ENCODE measurements at regions not wholly inside any gene's neighbourhood (a gene's known extent, or its start where the extent isn't known, plus 50 kb on each side); places are given as distances from the start of the nearest gene placed in this dataset.
"Not testable (repeated sequence)": the region's sequence is repeated elsewhere in the genome, so short reads cannot be mapped to it uniquely, and the experiment has no call there.

- DNase-seq (ENCODE audit: low read depth, low spot score); H3K4me3 ChIP-seq (ENCODE audit: low read depth, low read length); in situ Hi-C loops (cut with HindIII; ENCODE audit: low sequenced_read_pairs): not testable (repeated sequence)
These were observed 56.8 kb downstream of the ATP6V0E2 start for GRCh38 chr7:149930374-149931068.

- DNase-seq (ENCODE audit: low read depth, low spot score); in situ Hi-C loops (cut with HindIII; ENCODE audit: low sequenced_read_pairs): not testable (repeated sequence)
These were observed 60.0 kb downstream of the ATP6V0E2 start for GRCh38 chr7:149933776-149934175.

GRCh38 chr7:149947346-149947745 lies 73.6 kb downstream of the ATP6V0E2 start:
- DNase-seq (ENCODE audit: low read depth, low spot score); in situ Hi-C loops (cut with HindIII; ENCODE audit: low sequenced_read_pairs); H3K4me3 ChIP-seq (ENCODE audit: low read depth, low read length): not testable (repeated sequence)

More at GRCh38 chr7:149933776-149934175, 60.0 kb downstream of the ATP6V0E2 start:
- not testable (repeated sequence) for H3K4me3 ChIP-seq (ENCODE audit: low read depth, low read length)

- DNase-seq (ENCODE audit: low read depth, low spot score); in situ Hi-C loops (cut with HindIII; ENCODE audit: low sequenced_read_pairs); H3K4me3 ChIP-seq (ENCODE audit: low read depth, low read length): not testable (repeated sequence)
These were observed 74.7 kb downstream of the ATP6V0E2 start for GRCh38 chr7:149948444-149948843.

- H3K4me3 ChIP-seq (ENCODE audit: low read depth, low read length); DNase-seq (ENCODE audit: low read depth, low spot score); in situ Hi-C loops (cut with HindIII; ENCODE audit: low sequenced_read_pairs): not testable (repeated sequence)
These were observed 76.3 kb downstream of the ATP6V0E2 start for GRCh38 chr7:149949863-149950577.

- DNase-seq (ENCODE audit: low read depth, low spot score); H3K4me3 ChIP-seq (ENCODE audit: low read depth, low read length); in situ Hi-C loops (cut with HindIII; ENCODE audit: low sequenced_read_pairs): not testable (repeated sequence)
These were observed 76.8 kb downstream of the ATP6V0E2 start for GRCh38 chr7:149950578-149950924.

- H3K4me3 ChIP-seq (ENCODE audit: low read depth, low read length); DNase-seq (ENCODE audit: low read depth, low spot score); in situ Hi-C loops (cut with HindIII; ENCODE audit: low sequenced_read_pairs): not testable (repeated sequence)
These were observed 77.8 kb downstream of the ATP6V0E2 start for GRCh38 chr7:149951579-149951978.

GRCh38 chr7:149958880-149959279 lies 85.1 kb downstream of the ATP6V0E2 start:
- DNase-seq (ENCODE audit: low read depth, low spot score); in situ Hi-C loops (cut with HindIII; ENCODE audit: low sequenced_read_pairs): not testable (repeated sequence)

GRCh38 chr7:149960863-149961262 lies 87.1 kb downstream of the ATP6V0E2 start:
- H3K4me3 ChIP-seq (ENCODE audit: low read depth, low read length); DNase-seq (ENCODE audit: low read depth, low spot score); in situ Hi-C loops (cut with HindIII; ENCODE audit: low sequenced_read_pairs): not testable (repeated sequence)

More at GRCh38 chr7:149958880-149959279, 85.1 kb downstream of the ATP6V0E2 start:
- not testable (repeated sequence) for H3K4me3 ChIP-seq (ENCODE audit: low read depth, low read length)

GRCh38 chr7:149961878-149962277 lies 88.1 kb downstream of the ATP6V0E2 start:
- in situ Hi-C loops (cut with HindIII; ENCODE audit: low sequenced_read_pairs); DNase-seq (ENCODE audit: low read depth, low spot score); H3K4me3 ChIP-seq (ENCODE audit: low read depth, low read length): not testable (repeated sequence)

- in situ Hi-C loops (cut with HindIII; ENCODE audit: low sequenced_read_pairs); H3K4me3 ChIP-seq (ENCODE audit: low read depth, low read length); DNase-seq (ENCODE audit: low read depth, low spot score): not testable (repeated sequence)
These were observed 89.0 kb downstream of the ATP6V0E2 start for GRCh38 chr7:149962685-149963319.

- DNase-seq (ENCODE audit: low read depth, low spot score); in situ Hi-C loops (cut with HindIII; ENCODE audit: low sequenced_read_pairs); H3K4me3 ChIP-seq (ENCODE audit: low read depth, low read length): not testable (repeated sequence)
These were observed 90.2 kb downstream of the ATP6V0E2 start for GRCh38 chr7:149963985-149964384.

GRCh38 chr7:149966444-149966843 lies 92.7 kb downstream of the ATP6V0E2 start:
- in situ Hi-C loops (cut with HindIII; ENCODE audit: low sequenced_read_pairs); H3K4me3 ChIP-seq (ENCODE audit: low read depth, low read length); DNase-seq (ENCODE audit: low read depth, low spot score): not testable (repeated sequence)

- H3K4me3 ChIP-seq (ENCODE audit: low read depth, low read length); DNase-seq (ENCODE audit: low read depth, low spot score); in situ Hi-C loops (cut with HindIII; ENCODE audit: low sequenced_read_pairs): not testable (repeated sequence)
These were observed 99.2 kb downstream of the ATP6V0E2 start for GRCh38 chr7:149972977-149973376.

GRCh38 chr7:149973681-149974080 lies 99.9 kb downstream of the ATP6V0E2 start:
- H3K4me3 ChIP-seq (ENCODE audit: low read depth, low read length); in situ Hi-C loops (cut with HindIII; ENCODE audit: low sequenced_read_pairs); DNase-seq (ENCODE audit: low read depth, low spot score): not testable (repeated sequence)

- DNase-seq (ENCODE audit: low read depth, low spot score); H3K4me3 ChIP-seq (ENCODE audit: low read depth, low read length); in situ Hi-C loops (cut with HindIII; ENCODE audit: low sequenced_read_pairs): not testable (repeated sequence)
These were observed 101.8 kb downstream of the ATP6V0E2 start for GRCh38 chr7:149975608-149976007.

- H3K4me3 ChIP-seq (ENCODE audit: low read depth, low read length); DNase-seq (ENCODE audit: low read depth, low spot score); in situ Hi-C loops (cut with HindIII; ENCODE audit: low sequenced_read_pairs): not testable (repeated sequence)
These were observed 104.8 kb downstream of the ATP6V0E2 start for GRCh38 chr7:149978537-149978936.
